22Rv1 (cell line): ENCODE measurements at regions not wholly inside any gene's neighbourhood (a gene's known extent, or its start where the extent isn't known, plus 50 kb on each side); places are given as distances from the start of the nearest gene placed in this dataset.

ENCODE experiments used
- CTCF ChIP-seq: fragments of 450-650 bp; IDR thresholded peaks from 2 replicates; pipeline ENCODE4 v1.5.1; 2017; ENCODE audit warnings: mild to moderate bottlenecking
- ZFX ChIP-seq: fragments of 450-650 bp; IDR thresholded peaks from 2 replicates; pipeline ENCODE4 v1.6.1; 2017; ENCODE audit warnings: antibody characterized with exemption, borderline replicate concordance

- TF ChIP-seq CTCF (no peak), ZFX (no peak)
Measured at GRCh38 chr10:35937546-35937945, 295.4 kb upstream of the FZD8 start.
